GM12878 (cell line): ENCODE measurements at regions not wholly inside any gene's neighbourhood (a gene's known extent, or its start where the extent isn't known, plus 50 kb on each side); places are given as distances from the start of the nearest gene placed in this dataset.

ENCODE experiments used
- ATAC-seq: fragments of 200-7000 bp; cut with Tn5 transposase; 3 replicates; pipeline ENCODE4 v1.9.1; 2020; ENCODE audit warnings: mild to moderate bottlenecking, moderate library complexity
- BruUV-seq: library from RNA; stranded (reverse); fragments of 400-500 nt; replicated peaks from 2 replicates; lab custom pipeline; 2021; lab: Mats Ljungman, UMichigan
- CTCF ChIA-PET: fragments of 300-600 bp; sonication (Branson Sonifier 250); formaldehyde crosslinking; extraction: SDS; loops from one replicate; lab custom pipeline; 2021; ENCODE audit warnings: inconsistent platforms; lab: Yijun Ruan, JAX
- POLR2A ChIA-PET: fragments of 350-600 bp; formaldehyde crosslinking; extraction: SDS; loops from one replicate; lab custom pipeline; 2021; ENCODE audit warnings: inconsistent platforms; lab: Charles Lee
- RAD21 ChIA-PET: fragments of 300-600 bp; sonication (Branson Sonifier 250); formaldehyde crosslinking; loops from one replicate; lab custom pipeline; 2023; ENCODE audit warnings: antibody characterized with exemption; ENCODE audit not compliant: unreplicated experiment; lab: Charles Lee
- SMC1A ChIA-PET: fragments of 300-600 bp; sonication (Branson Sonifier 250); formaldehyde crosslinking; loops from one replicate; lab custom pipeline; 2023; ENCODE audit not compliant: unreplicated experiment, uncharacterized antibody; lab: Charles Lee
- DNase-seq: peaks from one replicate; pipeline ENCODE4 v3.0.0-alpha.2; 2011; ENCODE audit warnings: low read depth, low spot score
- FAIRE-seq: peaks from 3 replicates; lab custom pipeline; 2011; peaks lifted over from hg19 to GRCh38; lab: Jason Lieb, UNC
- H2AFZ ChIP-seq: 2 replicates; pipeline ENCODE4 v1.6.0; 2011; ENCODE audit warnings: low read depth, low read length, control low read depth; ENCODE audit not compliant: control insufficient read depth
- H3K27ac ChIP-seq: 2 replicates; pipeline ENCODE4 v1.5.1; 2011; ENCODE audit warnings: control low read depth; ENCODE audit not compliant: control insufficient read depth, insufficient read depth
- H3K27me3 ChIP-seq, 2 experiments: replicated peaks in 1 of 2; 2 replicates each; pipeline versions ENCODE4 v1.6.0 to v1.6.1; 2011; ENCODE audit warnings: low read length in 1 of 2; ENCODE audit not compliant: control insufficient read depth in 2 of 2, insufficient read depth in 2 of 2
- H3K36me3 ChIP-seq, 2 experiments: 2 replicates each; pipeline ENCODE4 v1.5.1; 2011; ENCODE audit warnings: low read length in 1 of 2; ENCODE audit not compliant: control insufficient read depth in 2 of 2, insufficient read depth in 2 of 2
- H3K4me1 ChIP-seq: 2 replicates; pipeline ENCODE4 v1.6.1; 2011; ENCODE audit warnings: mild to moderate bottlenecking, low read length, moderate library complexity, mixed read lengths; ENCODE audit not compliant: control insufficient read depth, insufficient read depth
- H3K4me2 ChIP-seq: 2 replicates; pipeline ENCODE4 v1.6.0; 2011; ENCODE audit warnings: control low read depth; ENCODE audit not compliant: control insufficient read depth, insufficient read depth
- H3K4me3 ChIP-seq: fragments of 200-600 bp; sonication (generic); 2 replicates; pipeline ENCODE4 v1.5.1; 2016
- H3K79me2 ChIP-seq: 2 replicates; pipeline ENCODE4 v1.6.0; 2011; ENCODE audit warnings: low read length; ENCODE audit not compliant: control insufficient read depth, insufficient read depth
- H3K9ac ChIP-seq: 2 replicates; pipeline ENCODE4 v1.8.0; 2011; ENCODE audit warnings: low read length, control low read depth, mixed read lengths; ENCODE audit not compliant: control insufficient read depth, insufficient read depth
- H3K9me3 ChIP-seq: replicated peaks from 3 replicates; pipeline ENCODE4 v1.5.1; 2011; ENCODE audit warnings: mild to moderate bottlenecking, low read length; ENCODE audit not compliant: control insufficient read depth, insufficient read depth
- H4K20me1 ChIP-seq: 2 replicates; pipeline ENCODE4 v1.6.0; 2011; ENCODE audit not compliant: control insufficient read depth, insufficient read depth
- BCLAF1 ChIP-seq: fragments of 450-650 bp; IDR thresholded peaks from 2 replicates; pipeline ENCODE4 v1.6.1; 2017; ENCODE audit warnings: antibody characterized with exemption, mild to moderate bottlenecking, moderate library complexity
- BRCA1 ChIP-seq: IDR thresholded peaks from 2 replicates; pipeline ENCODE4 v1.6.1; 2011; ENCODE audit warnings: low read depth, low read length, improper control_type of control experiment
- CEBPZ ChIP-seq: fragments of 150-350 bp; IDR thresholded peaks from 2 replicates; pipeline ENCODE4 v1.6.1; 2016; ENCODE audit warnings: low read depth, low read length
- E2F8 ChIP-seq: fragments of 450-650 bp; IDR thresholded peaks from 2 replicates; pipeline ENCODE4 v1.6.1; 2018; ENCODE audit warnings: mild to moderate bottlenecking, low read depth, moderate library complexity; ENCODE audit not compliant: partially characterized antibody
- HDAC2 ChIP-seq: fragments of 200-600 bp; sonication (generic); IDR thresholded peaks from 2 replicates; pipeline ENCODE4 v1.6.1; 2017
- JUND ChIP-seq: IDR thresholded peaks from 2 replicates; pipeline ENCODE4 v1.6.1; 2012; ENCODE audit warnings: low read depth, mild to moderate bottlenecking, low read length, improper control_type of control experiment, moderate library complexity
- MTA2 ChIP-seq: fragments of 450-650 bp; IDR thresholded peaks from 2 replicates; pipeline ENCODE4 v1.6.1; 2016; ENCODE audit warnings: low read depth, mild to moderate bottlenecking, moderate library complexity
- NFYB ChIP-seq: IDR thresholded peaks from 2 replicates; pipeline ENCODE4 v1.6.1; 2011; ENCODE audit warnings: low read depth, mild to moderate bottlenecking, low read length, improper control_type of control experiment, moderate library complexity; ENCODE audit not compliant: insufficient read depth
- PAX5 ChIP-seq: IDR thresholded peaks from 2 replicates; pipeline ENCODE4 v1.6.1; 2011; ENCODE audit warnings: low read depth, low read length, borderline replicate concordance
- POLR2AphosphoS2 ChIP-seq: IDR thresholded peaks from 2 replicates; pipeline ENCODE4 v1.6.1; 2011; ENCODE audit warnings: low read depth, mild to moderate bottlenecking, low read length, improper control_type of control experiment, moderate library complexity
- SPI1 ChIP-seq: IDR thresholded peaks from 2 replicates; pipeline ENCODE4 v1.6.1; 2011; ENCODE audit warnings: low read depth, mild to moderate bottlenecking, low read length, moderate library complexity, borderline replicate concordance; ENCODE audit not compliant: insufficient read depth
- SREBF1 ChIP-seq: IDR thresholded peaks from 2 replicates; pipeline ENCODE4 v1.6.1; 2012; ENCODE audit warnings: mild to moderate bottlenecking, low read length
- TCF3 ChIP-seq: IDR thresholded peaks from 2 replicates; pipeline ENCODE4 v1.6.1; 2012; ENCODE audit warnings: low read depth, mild to moderate bottlenecking, low read length, borderline replicate concordance; ENCODE audit not compliant: insufficient read depth
- ZZZ3 ChIP-seq: IDR thresholded peaks from 2 replicates; pipeline ENCODE4 v1.6.1; 2011; ENCODE audit warnings: low read depth; ENCODE audit not compliant: control insufficient read depth, insufficient read length
- WGBS: methylation state at CpG from one replicate; pipeline ENCODE4 v1.1.6; 2016; ENCODE audit warnings: low lambda C conversion rate; ENCODE audit not compliant: insufficient replicate concordance, insufficient coverage; ENCODE audit errors: missing lambda C conversion rate; 5-methylcytosine and 5-hydroxymethylcytosine counted together
- in situ Hi-C: fragments of 300-500 bp; cut with MboI; formaldehyde crosslinking; loops from 9 replicates; pipeline ENCODE4 v1.14.3; 2018; ENCODE audit warnings: mixed read lengths
- intact Hi-C: fragments of 100-400 bp; cut with micrococcal nuclease; formaldehyde crosslinking; loops from one replicate; pipeline ENCODE4 v1.14.2; 2022; ENCODE audit not compliant: unreplicated experiment

- TF ChIP-seq SREBF1: no peak
- TF ChIP-seq TCF3: no peak
- TF ChIP-seq MTA2: no peak
These were observed 65.7 kb downstream of the DISP1 start (continued) for GRCh38 chr1:222880587-222880986.

- CTCF ChIA-PET: no interaction called here
- H3K36me3 ChIP-seq: no peaks in the 10 kb centered on the region
- DNase-seq (no peak), FAIRE-seq (no peak), ATAC-seq (no peak)
- H3K27me3 ChIP-seq: no peaks in the 10 kb centered on the region
- no peaks in the 10 kb centered on the region for H3K9me3 ChIP-seq
- no peaks in the 10 kb centered on the region for H4K20me1 ChIP-seq
- RAD21 ChIA-PET: no interaction called here
- H3K79me2 ChIP-seq: no peaks in the 10 kb centered on the region
- no peak overlapping the region for H3K4me3 ChIP-seq
- H3K27ac ChIP-seq: no peak overlapping the region
- WGBS: 52% methylated on average over 4 of the region's 4 CpGs
- no TSS peak for BruUV-seq
- no peaks in the 10 kb centered on the region for H3K4me1 ChIP-seq
- intact Hi-C loops (no loop called here), in situ Hi-C loops (no loop called here)
- POLR2A ChIA-PET: no interaction called here
- SMC1A ChIA-PET: interaction anchor here (1.1 kb wide), 1 partner anchor 203 kb away, joined by 3 read pairs; no protein-coding TSS in a partner anchor
- no peak overlapping the region for H2AFZ ChIP-seq
- H3K4me2 ChIP-seq: no peak overlapping the region
- no peak overlapping the region for H3K9ac ChIP-seq
- TF ChIP-seq JUND (no peak), PAX5 (no peak), BCLAF1 (no peak), E2F8 (no peak), HDAC2 (no peak), BRCA1 (no peak), NFYB (no peak), SPI1 (no peak), POLR2AphosphoS2 (no peak), ZZZ3 (no peak), CEBPZ (no peak)
These were observed 71.5 kb downstream of the DISP1 start for GRCh38 chr1:222886194-222886854.
